OCI-LY7 (cell line): ENCODE measurements at regions not wholly inside any gene's neighbourhood (a gene's known extent, or its start where the extent isn't known, plus 50 kb on each side); places are given as distances from the start of the nearest gene placed in this dataset.

Experiments used
- EZH2phosphoT487 ChIP-seq: fragments of 200-600 bp; sonication (generic); IDR thresholded peaks from 2 replicates; pipeline ENCODE4 v1.6.1; 2018; ENCODE audit warnings: low read depth, borderline replicate concordance, mild to moderate bottlenecking, mixed run types, antibody characterized with exemption, low read length, moderate library complexity, mixed read lengths
- TF ChIP-seq, protein P1 (sequence below): fragments of 200-600 bp; sonication (generic); conservative IDR thresholded peaks from 2 replicates; pipeline ENCODE4 v1.5.1; 2014; ENCODE audit warnings: mild to moderate bottlenecking, antibody characterized with exemption, low read length, moderate library complexity, mixed read lengths

DNA sequence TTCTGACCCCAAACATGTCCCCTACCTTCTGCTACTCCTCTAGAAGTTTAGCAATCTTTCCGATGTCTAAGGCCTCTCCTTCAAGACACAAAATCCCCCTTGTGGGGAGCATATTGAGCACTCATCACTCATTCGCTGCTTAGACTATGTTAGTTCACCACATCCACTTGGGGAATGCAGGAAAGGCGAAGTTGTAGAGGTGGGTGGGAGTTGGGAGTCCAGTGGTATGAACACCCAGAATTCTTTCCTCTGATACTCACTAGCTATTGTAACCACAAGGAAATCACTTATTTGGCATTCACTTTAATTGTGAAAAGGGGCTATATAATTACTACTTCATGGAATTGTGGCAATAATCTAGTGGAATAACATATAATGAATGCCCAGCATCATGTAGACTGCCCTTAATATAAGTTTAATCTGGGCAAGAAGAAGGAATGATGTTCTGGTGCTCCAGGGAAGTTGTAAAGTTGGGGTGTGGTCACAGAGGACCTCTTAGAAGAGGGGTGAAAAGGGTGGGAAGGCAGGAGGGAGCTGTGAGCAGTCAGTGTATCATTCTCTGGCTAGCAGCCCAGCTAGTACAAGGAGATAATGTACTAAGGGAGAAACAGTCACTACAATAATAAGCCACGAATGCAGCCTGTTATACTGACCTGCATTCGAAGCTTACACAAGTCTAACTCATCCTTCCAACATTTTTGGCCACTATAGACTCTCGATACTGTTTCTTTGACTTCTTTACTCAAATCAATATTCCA, 468.2 kb upstream of the DIPK2B start:
- TF ChIP-seq, protein P1, sequence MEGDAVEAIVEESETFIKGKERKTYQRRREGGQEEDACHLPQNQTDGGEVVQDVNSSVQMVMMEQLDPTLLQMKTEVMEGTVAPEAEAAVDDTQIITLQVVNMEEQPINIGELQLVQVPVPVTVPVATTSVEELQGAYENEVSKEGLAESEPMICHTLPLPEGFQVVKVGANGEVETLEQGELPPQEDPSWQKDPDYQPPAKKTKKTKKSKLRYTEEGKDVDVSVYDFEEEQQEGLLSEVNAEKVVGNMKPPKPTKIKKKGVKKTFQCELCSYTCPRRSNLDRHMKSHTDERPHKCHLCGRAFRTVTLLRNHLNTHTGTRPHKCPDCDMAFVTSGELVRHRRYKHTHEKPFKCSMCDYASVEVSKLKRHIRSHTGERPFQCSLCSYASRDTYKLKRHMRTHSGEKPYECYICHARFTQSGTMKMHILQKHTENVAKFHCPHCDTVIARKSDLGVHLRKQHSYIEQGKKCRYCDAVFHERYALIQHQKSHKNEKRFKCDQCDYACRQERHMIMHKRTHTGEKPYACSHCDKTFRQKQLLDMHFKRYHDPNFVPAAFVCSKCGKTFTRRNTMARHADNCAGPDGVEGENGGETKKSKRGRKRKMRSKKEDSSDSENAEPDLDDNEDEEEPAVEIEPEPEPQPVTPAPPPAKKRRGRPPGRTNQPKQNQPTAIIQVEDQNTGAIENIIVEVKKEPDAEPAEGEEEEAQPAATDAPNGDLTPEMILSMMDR = no peak
- TF ChIP-seq EZH2phosphoT487 = no peak
